ENCODE measurements at regions not wholly inside any gene's neighbourhood (a gene's known extent, or its start where the extent isn't known, plus 50 kb on each side); places are given as distances from the start of the nearest gene placed in this dataset.

DNA sequence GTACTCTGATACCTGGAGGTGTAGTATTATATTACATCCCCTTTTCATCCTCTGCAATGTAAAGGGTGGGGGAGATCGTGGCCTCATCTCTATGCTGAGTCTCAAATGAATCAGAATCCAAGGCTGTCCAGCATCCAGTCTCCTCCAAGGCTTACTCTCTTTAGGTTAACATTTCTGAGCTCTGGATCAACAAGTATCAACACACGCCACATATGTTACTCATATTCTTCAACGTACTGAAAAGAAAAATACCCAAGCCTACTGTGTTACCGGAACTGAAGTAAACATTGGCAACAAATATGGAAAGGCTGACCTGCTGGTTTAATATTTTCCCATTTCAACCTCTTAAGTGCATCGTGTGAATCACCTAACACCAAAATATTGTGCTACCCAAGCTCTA is 241.8 kb downstream of the GAS1 start:
- DNase-seq: no peak
- Histone ChIP-seq H3K36me3 (ENCODE audit: control insufficient read depth in 2 of 2, extremely low read depth in 1 of 2, insufficient read depth in 1 of 2, low read length in 1 of 2) (no peaks in the 10 kb centered on the region), H3K27me3 (replicated peaks in 1 of 2; ENCODE audit: control insufficient read depth in 2 of 2, extremely low read depth in 1 of 2, insufficient read depth in 2 of 2, low read length in 1 of 2) (no peaks in the 10 kb centered on the region), H3K9me3 (no peaks in the 10 kb centered on the region), H3K4me3 (ENCODE audit: control insufficient read depth in 1 of 2, extremely low read depth in 1 of 2, low read length in 1 of 2) (no peak overlapping the region), H3K27ac (ENCODE audit: low read length) (no peak overlapping the region), H3K4me1 (ENCODE audit: control insufficient read depth in 1 of 2, extremely low read depth in 1 of 2, insufficient read depth in 2 of 2, low read length in 2 of 2) (no peaks in the 10 kb centered on the region)
- CTCF ChIA-PET: no interaction called here
- no peak overlapping the region for H3K4me3 Mint-ChIP-seq
- H3K9me3 Mint-ChIP-seq: peaks cover 0 to 3% (median 0%) of the 10 kb centered on the region in 3 donors
- POLR2A ChIA-PET: interaction anchor here in 1 of 2 donors (0.7 kb wide), 1 partner anchor 19 kb away, joined by 3 read pairs; no protein-coding TSS in a partner anchor
- no peaks in the 10 kb centered on the region for H3K4me1 Mint-ChIP-seq
- no peak overlapping the region for H3K27ac Mint-ChIP-seq
- no peak for ATAC-seq (replicated peaks in 1 of 4)
- WGBS (ENCODE audit: insufficient coverage): 86% methylated on average over 2 of the region's 5 CpGs
- H3K36me3 Mint-ChIP-seq: no peaks in the 10 kb centered on the region
- H3K27me3 Mint-ChIP-seq: peaks cover 2 to 6% of the 10 kb centered on the region in 2 donors

DNA sequence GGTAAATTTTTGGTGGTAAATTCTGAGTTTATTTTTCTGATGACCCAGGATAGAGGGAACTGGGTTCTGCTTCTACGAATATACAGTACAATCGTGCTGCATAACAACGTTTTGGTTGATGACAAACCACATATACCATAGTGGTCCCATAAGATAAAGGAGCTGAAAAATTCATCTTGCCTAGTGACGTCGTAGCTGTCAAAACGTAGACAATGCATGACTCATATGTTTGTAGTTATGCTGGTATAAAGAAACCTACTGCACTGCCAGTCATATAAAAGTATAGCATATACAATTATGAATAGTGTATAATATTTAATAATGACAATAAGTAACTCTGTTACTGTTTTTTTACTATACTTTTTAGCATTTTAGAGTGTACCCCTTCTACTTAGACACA is 244.0 kb downstream of the GAS1 start:
- ChIA-PET POLR2A (no interaction called here), CTCF (no interaction called here)
- Histone ChIP-seq H3K9me3 (no peaks in the 10 kb centered on the region), H3K36me3 (ENCODE audit: control insufficient read depth in 2 of 2, extremely low read depth in 1 of 2, insufficient read depth in 1 of 2, low read length in 1 of 2) (no peaks in the 10 kb centered on the region), H3K27ac (ENCODE audit: low read length) (no peak overlapping the region), H3K27me3 (replicated peaks in 1 of 2; ENCODE audit: control insufficient read depth in 2 of 2, extremely low read depth in 1 of 2, insufficient read depth in 2 of 2, low read length in 1 of 2) (no peaks in the 10 kb centered on the region), H3K4me1 (ENCODE audit: control insufficient read depth in 1 of 2, extremely low read depth in 1 of 2, insufficient read depth in 2 of 2, low read length in 2 of 2) (no peaks in the 10 kb centered on the region), H3K4me3 (ENCODE audit: control insufficient read depth in 1 of 2, extremely low read depth in 1 of 2, low read length in 1 of 2) (no peak overlapping the region)
- Mint-ChIP-seq H3K4me1 (no peaks in the 10 kb centered on the region), H3K36me3 (no peaks in the 10 kb centered on the region), H3K4me3 (no peak overlapping the region), H3K9me3 (peaks cover 0 to 3% (median 0%) of the 10 kb centered on the region in 3 donors), H3K27ac (no peak overlapping the region), H3K27me3 (peaks cover 2 to 6% of the 10 kb centered on the region in 2 donors)
- no peak for DNase-seq
- ATAC-seq (replicated peaks in 1 of 4): no peak
- no CpG with 5 or more reads among the region's 6 CpGs for WGBS (ENCODE audit: insufficient coverage)

DNA sequence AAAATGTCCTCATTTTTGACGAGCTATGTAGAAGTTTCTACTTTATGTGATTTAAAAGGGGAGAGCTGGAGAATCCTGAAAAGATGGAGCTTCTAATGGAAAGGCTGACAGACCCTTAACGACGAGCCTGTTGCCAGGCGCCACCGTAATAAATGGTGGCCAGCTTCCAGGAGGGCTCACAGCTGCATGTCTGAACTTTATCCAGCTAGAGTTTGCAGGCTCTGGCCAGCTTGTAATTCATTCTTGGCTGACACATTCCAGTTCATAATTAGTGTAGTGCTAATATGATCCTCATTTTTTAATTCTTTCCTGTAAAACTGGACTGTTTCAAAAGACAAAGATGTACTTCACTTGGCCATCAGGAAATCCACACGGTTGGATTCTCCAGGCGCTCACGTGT is 246.7 kb downstream of the GAS1 start:
- ChIA-PET POLR2A (no interaction called here), CTCF (no interaction called here)
- Mint-ChIP-seq H3K36me3 (no peaks in the 10 kb centered on the region), H3K9me3 (no peaks in the 10 kb centered on the region), H3K4me1 (no peaks in the 10 kb centered on the region), H3K27ac (no peak overlapping the region), H3K27me3 (peaks cover 0 to 3% of the 10 kb centered on the region in 2 donors), H3K4me3 (no peak overlapping the region)
- H3K36me3 ChIP-seq (ENCODE audit: control insufficient read depth in 2 of 2, extremely low read depth in 1 of 2, insufficient read depth in 1 of 2, low read length in 1 of 2): no peaks in the 10 kb centered on the region
- ATAC-seq (replicated peaks in 1 of 4) (no peak), DNase-seq (no peak)
- H3K4me3 ChIP-seq (ENCODE audit: control insufficient read depth in 1 of 2, extremely low read depth in 1 of 2, low read length in 1 of 2): no peak overlapping the region
- WGBS (ENCODE audit: insufficient coverage): 89% methylated on average over 4 of the region's 8 CpGs
- H3K4me1 ChIP-seq (ENCODE audit: control insufficient read depth in 1 of 2, extremely low read depth in 1 of 2, insufficient read depth in 2 of 2, low read length in 2 of 2): no peaks in the 10 kb centered on the region
- H3K27me3 ChIP-seq (replicated peaks in 1 of 2; ENCODE audit: control insufficient read depth in 2 of 2, extremely low read depth in 1 of 2, insufficient read depth in 2 of 2, low read length in 1 of 2): no peaks in the 10 kb centered on the region
- no peak overlapping the region for H3K27ac ChIP-seq (ENCODE audit: low read length)
- no peaks in the 10 kb centered on the region for H3K9me3 ChIP-seq

DNA sequence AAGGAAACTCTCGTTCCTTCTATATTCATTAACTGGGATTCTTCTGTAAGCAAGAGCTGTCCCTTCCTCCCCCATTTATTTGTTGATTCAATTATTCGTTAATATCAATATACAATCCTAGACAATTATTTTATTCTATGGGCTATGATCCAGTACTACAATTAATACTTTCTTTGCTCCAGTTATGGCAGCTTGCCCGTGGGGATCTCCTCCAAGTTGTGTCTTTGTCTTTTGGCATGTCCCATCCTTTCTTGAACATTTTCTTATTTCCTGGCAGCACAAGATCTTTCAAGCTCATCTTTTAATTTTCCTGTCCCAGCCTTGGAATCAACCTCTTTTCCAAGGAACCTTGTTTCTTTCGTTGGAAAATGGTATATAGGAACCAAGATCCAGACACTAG is 249.3 kb downstream of the GAS1 start:
- H3K27ac Mint-ChIP-seq: no peak overlapping the region
- H3K4me3 Mint-ChIP-seq: no peak overlapping the region
- H3K36me3 Mint-ChIP-seq: no peaks in the 10 kb centered on the region
- peaks cover 0 to 3% of the 10 kb centered on the region in 2 donors for H3K27me3 Mint-ChIP-seq
- H3K4me1 ChIP-seq (ENCODE audit: control insufficient read depth in 1 of 2, extremely low read depth in 1 of 2, insufficient read depth in 2 of 2, low read length in 2 of 2): no peaks in the 10 kb centered on the region
- H3K36me3 ChIP-seq (ENCODE audit: control insufficient read depth in 2 of 2, extremely low read depth in 1 of 2, insufficient read depth in 1 of 2, low read length in 1 of 2): no peaks in the 10 kb centered on the region
- 71% methylated on average over 1 of the region's 4 CpGs for WGBS (ENCODE audit: insufficient coverage)
- DNase-seq (no peak), ATAC-seq (replicated peaks in 1 of 4) (no peak)
- POLR2A ChIA-PET: no interaction called here
- no peaks in the 10 kb centered on the region for H3K4me1 Mint-ChIP-seq
- no peaks in the 10 kb centered on the region for H3K27me3 ChIP-seq (replicated peaks in 1 of 2; ENCODE audit: control insufficient read depth in 2 of 2, extremely low read depth in 1 of 2, insufficient read depth in 2 of 2, low read length in 1 of 2)
- CTCF ChIA-PET: no interaction called here
- no peaks in the 10 kb centered on the region for H3K9me3 Mint-ChIP-seq
- H3K27ac ChIP-seq (ENCODE audit: low read length): no peak overlapping the region
- no peaks in the 10 kb centered on the region for H3K9me3 ChIP-seq
- H3K4me3 ChIP-seq (ENCODE audit: control insufficient read depth in 1 of 2, extremely low read depth in 1 of 2, low read length in 1 of 2): no peak overlapping the region

DNA sequence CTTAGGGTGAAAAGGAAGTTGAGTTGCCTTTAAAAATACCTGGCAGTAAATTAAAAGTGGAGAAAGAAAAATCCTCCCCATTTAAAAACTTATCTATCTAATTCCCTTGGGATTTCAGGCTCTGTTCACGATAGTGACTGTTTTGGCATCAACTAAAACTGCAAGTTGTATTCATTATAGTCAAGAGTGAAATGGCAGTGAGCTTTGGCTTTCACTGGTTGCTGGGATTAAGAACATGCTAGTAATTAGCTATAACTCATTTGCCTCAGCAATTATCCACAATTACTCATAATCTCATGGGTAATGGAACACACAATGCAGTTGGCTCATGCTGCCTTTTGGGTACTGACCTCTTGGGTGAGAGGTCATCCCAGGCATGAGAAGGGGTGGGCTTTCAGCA is 250.1 kb downstream of the GAS1 start:
- no CpG with 5 or more reads among the region's 1 CpG for WGBS (ENCODE audit: insufficient coverage)
- peaks cover 0 to 3% of the 10 kb centered on the region in 2 donors for H3K27me3 Mint-ChIP-seq
- POLR2A ChIA-PET: no interaction called here

DNA sequence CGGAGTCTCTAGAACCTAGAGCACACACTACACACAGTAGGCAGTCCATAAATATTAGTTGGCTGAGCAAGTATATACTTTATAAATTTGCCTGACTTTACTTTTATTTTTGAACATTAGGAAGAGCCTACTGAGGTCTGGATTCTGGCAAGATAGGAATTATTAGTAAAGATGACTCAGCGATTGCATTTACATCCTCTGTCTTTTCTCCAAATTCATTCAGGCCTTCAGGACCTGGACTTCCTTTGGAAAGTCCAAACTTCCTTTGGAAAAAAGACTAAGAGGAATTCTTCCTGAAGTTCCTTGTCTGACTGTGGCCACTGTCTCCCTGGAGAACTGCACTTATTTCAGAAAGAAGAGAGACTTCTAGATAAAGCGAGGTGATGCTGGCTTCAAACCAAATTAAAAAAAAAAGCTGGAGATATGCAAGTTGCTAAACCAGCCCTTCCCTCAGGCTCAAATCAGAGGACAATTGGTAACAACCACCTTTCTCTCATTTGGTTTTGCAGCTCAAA is 251.3 kb downstream of the GAS1 start:
- H3K27me3 Mint-ChIP-seq: peaks cover 0 to 3% of the 10 kb centered on the region in 2 donors
- Histone ChIP-seq H3K4me1 (ENCODE audit: control insufficient read depth in 1 of 2, extremely low read depth in 1 of 2, insufficient read depth in 2 of 2, low read length in 2 of 2) (no peaks in the 10 kb centered on the region), H3K36me3 (ENCODE audit: control insufficient read depth in 2 of 2, extremely low read depth in 1 of 2, insufficient read depth in 1 of 2, low read length in 1 of 2) (no peaks in the 10 kb centered on the region), H3K27me3 (replicated peaks in 1 of 2; ENCODE audit: control insufficient read depth in 2 of 2, extremely low read depth in 1 of 2, insufficient read depth in 2 of 2, low read length in 1 of 2) (no peaks in the 10 kb centered on the region), H3K9me3 (no peaks in the 10 kb centered on the region), H3K27ac (ENCODE audit: low read length) (no peak overlapping the region), H3K4me3 (ENCODE audit: control insufficient read depth in 1 of 2, extremely low read depth in 1 of 2, low read length in 1 of 2) (no peak overlapping the region)
- H3K4me1 Mint-ChIP-seq: no peaks in the 10 kb centered on the region
- ChIA-PET CTCF (no interaction called here), POLR2A (no interaction called here)
- no peak overlapping the region for H3K4me3 Mint-ChIP-seq
- DNase-seq (no peak), ATAC-seq (replicated peaks in 1 of 4) (no peak)
- H3K36me3 Mint-ChIP-seq: no peaks in the 10 kb centered on the region
- no CpG with 5 or more reads among the region's 3 CpGs for WGBS (ENCODE audit: insufficient coverage)
- H3K9me3 Mint-ChIP-seq: no peaks in the 10 kb centered on the region
- H3K27ac Mint-ChIP-seq: no peak overlapping the region

More for the DNA sequence above, 250.1 kb downstream of the GAS1 start:
- Mint-ChIP-seq H3K27ac (no peak overlapping the region), H3K4me1 (no peaks in the 10 kb centered on the region), H3K9me3 (no peaks in the 10 kb centered on the region), H3K4me3 (no peak overlapping the region), H3K36me3 (no peaks in the 10 kb centered on the region)
- Histone ChIP-seq H3K4me1 (ENCODE audit: control insufficient read depth in 1 of 2, extremely low read depth in 1 of 2, insufficient read depth in 2 of 2, low read length in 2 of 2) (no peaks in the 10 kb centered on the region), H3K9me3 (no peaks in the 10 kb centered on the region), H3K36me3 (ENCODE audit: control insufficient read depth in 2 of 2, extremely low read depth in 1 of 2, insufficient read depth in 1 of 2, low read length in 1 of 2) (no peaks in the 10 kb centered on the region), H3K27me3 (replicated peaks in 1 of 2; ENCODE audit: control insufficient read depth in 2 of 2, extremely low read depth in 1 of 2, insufficient read depth in 2 of 2, low read length in 1 of 2) (no peaks in the 10 kb centered on the region), H3K27ac (ENCODE audit: low read length) (no peak overlapping the region), H3K4me3 (ENCODE audit: control insufficient read depth in 1 of 2, extremely low read depth in 1 of 2, low read length in 1 of 2) (no peak overlapping the region)
- ATAC-seq (replicated peaks in 1 of 4) (no peak), DNase-seq (no peak)
- CTCF ChIA-PET: no interaction called here

DNA sequence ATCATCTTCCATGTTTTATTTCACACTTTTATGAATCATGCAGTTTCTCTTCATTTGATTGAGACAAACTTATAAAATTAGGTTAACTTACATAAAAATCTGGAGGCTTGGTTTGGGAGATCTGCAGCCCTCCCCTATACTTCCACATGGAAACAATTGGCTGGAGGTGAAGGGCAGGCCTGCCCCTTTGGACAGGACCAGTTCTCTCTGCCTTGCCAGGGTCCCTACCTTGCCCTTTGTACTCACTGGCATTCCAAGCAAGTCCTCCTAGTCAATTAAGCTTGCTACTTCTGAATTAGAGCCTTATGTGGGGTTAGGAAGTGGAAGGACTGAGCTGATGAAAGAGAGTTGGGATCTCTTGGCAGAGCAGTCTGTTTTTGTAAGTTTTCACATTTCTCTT is 257.3 kb downstream of the GAS1 start:
- ATAC-seq (replicated peaks in 1 of 4): no peak
- Mint-ChIP-seq H3K9me3 (no peaks in the 10 kb centered on the region), H3K4me1 (no peaks in the 10 kb centered on the region), H3K36me3 (no peaks in the 10 kb centered on the region), H3K27ac (no peak overlapping the region), H3K4me3 (no peak overlapping the region), H3K27me3 (peaks cover 3 to 10% of the 10 kb centered on the region in 2 donors)
- no peak for DNase-seq
- Histone ChIP-seq H3K9me3 (no peaks in the 10 kb centered on the region), H3K27me3 (replicated peaks in 1 of 2; ENCODE audit: control insufficient read depth in 2 of 2, extremely low read depth in 1 of 2, insufficient read depth in 2 of 2, low read length in 1 of 2) (peaks cover 0 to 2% of the 10 kb centered on the region in 2 experiments), H3K36me3 (ENCODE audit: control insufficient read depth in 2 of 2, extremely low read depth in 1 of 2, insufficient read depth in 1 of 2, low read length in 1 of 2) (no peaks in the 10 kb centered on the region), H3K27ac (ENCODE audit: low read length) (no peak overlapping the region), H3K4me1 (ENCODE audit: control insufficient read depth in 1 of 2, extremely low read depth in 1 of 2, insufficient read depth in 2 of 2, low read length in 2 of 2) (no peaks in the 10 kb centered on the region), H3K4me3 (ENCODE audit: control insufficient read depth in 1 of 2, extremely low read depth in 1 of 2, low read length in 1 of 2) (no peak overlapping the region)
- ChIA-PET POLR2A (no interaction called here), CTCF (no interaction called here)
